Testis (tissue), 2 donors: ENCODE measurements at regions not wholly inside any gene's neighbourhood (a gene's known extent, or its start where the extent isn't known, plus 50 kb on each side); places are given as distances from the start of the nearest gene placed in this dataset.

Source experiments
- DNase-seq: peaks from one replicate; pipeline ENCODE4 v3.0.0-alpha.2; 2019
- H3K27ac ChIP-seq, 2 donors: fragments of 200-600 bp; sonication (generic); one replicate each; pipeline ENCODE4 v1.5.1; 2019
- H3K27me3 ChIP-seq: fragments of 200-600 bp; sonication (generic); one replicate; pipeline ENCODE4 v1.5.1; 2019
- H3K36me3 ChIP-seq: fragments of 200-600 bp; sonication (generic); one replicate; pipeline ENCODE4 v1.5.1; 2017; ENCODE audit warnings: low read depth; ENCODE audit errors: missing control alignments
- H3K4me1 ChIP-seq: fragments of 200-600 bp; sonication (generic); one replicate; pipeline ENCODE4 v1.5.1; 2019
- H3K4me3 ChIP-seq, 2 donors: fragments of 200-600 bp; sonication (generic); one replicate each; pipeline ENCODE4 v1.5.1; 2017 to 2019
- H3K9me3 ChIP-seq: fragments of 200-600 bp; sonication (generic); one replicate; pipeline ENCODE4 v1.5.1; 2017
- CTCF ChIP-seq, 3 experiments: fragments of 450-650 bp in 2 of 3; fragments of 200-600 bp in 1 of 3; sonication (generic) in 1 of 3; IDR thresholded peaks; one replicate each; pipeline ENCODE4 v1.5.1; 2016 to 2019; ENCODE audit warnings: antibody characterized with exemption in 3 of 3, mild to moderate bottlenecking in 2 of 3, moderate library complexity in 1 of 3
- POLR2A ChIP-seq: fragments of 450-650 bp; IDR thresholded peaks from one replicate; pipeline ENCODE4 v1.6.1; 2017; ENCODE audit warnings: antibody characterized with exemption, mild to moderate bottlenecking, moderate library complexity
- WGBS, 2 donors: methylation state at CpG; one replicate each; pipeline ENCODE4 v1.1.5; 2018; 5-methylcytosine and 5-hydroxymethylcytosine counted together
- intact Hi-C: fragments of 100-400 bp; cut with DNase I; formaldehyde crosslinking; loops from one replicate; pipeline ENCODE4 v1.15.1; 2023; ENCODE audit warnings: low total_unique reads

GRCh38 chr5:118314931-118315330 lies 673.4 kb downstream of the DTWD2 start:
- Histone ChIP-seq H3K27me3 (no peaks in the 10 kb centered on the region), H3K4me1 (no peaks in the 10 kb centered on the region), H3K36me3 (no peaks in the 10 kb centered on the region), H3K9me3 (no peaks in the 10 kb centered on the region), H3K27ac (no peak overlapping the region), H3K4me3 (no peak overlapping the region)
- DNase-seq: no peak
- 57 to 60% methylated on average over 3 of the region's 3 CpGs for WGBS, 2 donors
- intact Hi-C loops: no loop called here
- TF ChIP-seq CTCF (IDR thresholded peaks at IDR 0.05) (no peak), POLR2A (no peak)

- Histone ChIP-seq H3K9me3 (no peaks in the 10 kb centered on the region), H3K4me3 (no peak overlapping the region), H3K4me1 (no peaks in the 10 kb centered on the region), H3K36me3 (no peaks in the 10 kb centered on the region), H3K27ac (no peak overlapping the region), H3K27me3 (no peaks in the 10 kb centered on the region)
- TF ChIP-seq CTCF (IDR thresholded peaks at IDR 0.05) (no peak), POLR2A (no peak)
- intact Hi-C loops: no loop called here
- WGBS, 2 donors: 86 to 91% methylated on average over 5 of the region's 5 CpGs
- no peak for DNase-seq
Measured at GRCh38 chr5:118311103-118311819, 677.1 kb downstream of the DTWD2 start.

GRCh38 chr5:118310401-118310800 lies 677.9 kb downstream of the DTWD2 start:
- TF ChIP-seq POLR2A (no peak), CTCF (IDR thresholded peaks at IDR 0.05) (no peak)
- Histone ChIP-seq H3K27ac (no peak overlapping the region), H3K27me3 (no peaks in the 10 kb centered on the region), H3K4me1 (no peaks in the 10 kb centered on the region), H3K4me3 (no peak overlapping the region), H3K36me3 (no peaks in the 10 kb centered on the region), H3K9me3 (no peaks in the 10 kb centered on the region)
- intact Hi-C loops: no loop called here
- 77 to 79% methylated on average over 3 of the region's 3 CpGs for WGBS, 2 donors
- DNase-seq: no peak

GRCh38 chr5:118303296-118303695 lies 685.1 kb downstream of the DTWD2 start:
- WGBS, 2 donors: 89 to 90% methylated on average over 2 of the region's 2 CpGs
- intact Hi-C loops: no loop called here
- DNase-seq: no peak

More at GRCh38 chr5:118303296-118303695, 685.1 kb downstream of the DTWD2 start:
- Histone ChIP-seq H3K36me3 (no peaks in the 10 kb centered on the region), H3K27ac (no peak overlapping the region), H3K4me1 (peaks cover 2% of the 10 kb centered on the region), H3K4me3 (no peak overlapping the region), H3K27me3 (no peaks in the 10 kb centered on the region), H3K9me3 (no peaks in the 10 kb centered on the region)
- TF ChIP-seq CTCF (IDR thresholded peaks at IDR 0.05) (no peak), POLR2A (no peak)
